HG02763 (cell line): ENCODE measurements at regions not wholly inside any gene's neighbourhood (a gene's known extent, or its start where the extent isn't known, plus 50 kb on each side); places are given as distances from the start of the nearest gene placed in this dataset.

ENCODE experiments used
- ATAC-seq: cut with Tn5 transposase; IDR thresholded peaks from one replicate; pipeline ENCODE4 v1.9.1; 2021; ENCODE audit warnings: mild to moderate bottlenecking, moderate library complexity; ENCODE audit not compliant: unreplicated experiment

- no peak for ATAC-seq
Observed at GRCh38 chr3:16658004-16658924, 53.0 kb upstream of the DAZL start.

- ATAC-seq = no peak
Observed at GRCh38 chr3:16658925-16659793, 53.9 kb upstream of the DAZL start.

- ATAC-seq = no peak
Observed at GRCh38 chr3:16663854-16664712, 58.9 kb upstream of the DAZL start.

GRCh38 chr3:16665282-16665741, 60.1 kb upstream of the DAZL start:
- ATAC-seq = no peak

GRCh38 chr3:16666206-16666605, 61.0 kb upstream of the DAZL start:
- ATAC-seq = no peak

GRCh38 chr3:16667633-16668032, 62.4 kb upstream of the DAZL start:
- ATAC-seq = no peak

- no peak for ATAC-seq
Observed at GRCh38 chr3:16668776-16669545, 63.7 kb upstream of the DAZL start.

- ATAC-seq = no peak
Observed at GRCh38 chr3:16670191-16670590, 65.0 kb upstream of the DAZL start.

GRCh38 chr3:16671690-16672089, 66.5 kb upstream of the DAZL start:
- no peak for ATAC-seq

GRCh38 chr3:16673530-16673929, 68.3 kb upstream of the DAZL start:
- ATAC-seq = no peak

GRCh38 chr3:16675805-16676204, 70.6 kb upstream of the DAZL start:
- ATAC-seq = no peak

GRCh38 chr3:16686679-16687078, 81.5 kb upstream of the DAZL start:
- no peak for ATAC-seq

GRCh38 chr3:16687221-16687620, 82.0 kb upstream of the DAZL start:
- ATAC-seq = no peak

GRCh38 chr3:16692486-16693344, 87.5 kb upstream of the DAZL start:
- no peak for ATAC-seq

GRCh38 chr3:16693820-16694219, 88.6 kb upstream of the DAZL start:
- ATAC-seq = no peak

- no peak for ATAC-seq
Observed at GRCh38 chr3:16695710-16696109, 90.5 kb upstream of the DAZL start.

GRCh38 chr3:16697443-16698147, 92.4 kb upstream of the DAZL start:
- no peak for ATAC-seq

- ATAC-seq = no peak
Observed at GRCh38 chr3:16700651-16701050, 95.4 kb upstream of the DAZL start.
